ENCODE measurements at regions not wholly inside any gene's neighbourhood (a gene's known extent, or its start where the extent isn't known, plus 50 kb on each side); places are given as distances from the start of the nearest gene placed in this dataset.
"Not testable (repeated sequence)": the region's sequence is repeated elsewhere in the genome, so short reads cannot be mapped to it uniquely, and the experiment has no call there.

GRCh38 chr18:43785158-43785557, 507.9 kb upstream of the SYT4 start:
- Mint-ChIP-seq H3K27me3 (ENCODE audit: unreplicated experiment) (no peaks in the 10 kb centered on the region), H3K4me1 (ENCODE audit: low read depth, unreplicated experiment) (no peaks in the 10 kb centered on the region), H3K36me3 (ENCODE audit: unreplicated experiment) (no peaks in the 10 kb centered on the region), H3K9me3 (ENCODE audit: unreplicated experiment) (no peaks in the 10 kb centered on the region), H3K27ac (ENCODE audit: unreplicated experiment) (no peak overlapping the region), H3K4me3 (ENCODE audit: unreplicated experiment) (no peak overlapping the region)
- no peak for DNase-seq
- TF ChIP-seq, protein P1, sequence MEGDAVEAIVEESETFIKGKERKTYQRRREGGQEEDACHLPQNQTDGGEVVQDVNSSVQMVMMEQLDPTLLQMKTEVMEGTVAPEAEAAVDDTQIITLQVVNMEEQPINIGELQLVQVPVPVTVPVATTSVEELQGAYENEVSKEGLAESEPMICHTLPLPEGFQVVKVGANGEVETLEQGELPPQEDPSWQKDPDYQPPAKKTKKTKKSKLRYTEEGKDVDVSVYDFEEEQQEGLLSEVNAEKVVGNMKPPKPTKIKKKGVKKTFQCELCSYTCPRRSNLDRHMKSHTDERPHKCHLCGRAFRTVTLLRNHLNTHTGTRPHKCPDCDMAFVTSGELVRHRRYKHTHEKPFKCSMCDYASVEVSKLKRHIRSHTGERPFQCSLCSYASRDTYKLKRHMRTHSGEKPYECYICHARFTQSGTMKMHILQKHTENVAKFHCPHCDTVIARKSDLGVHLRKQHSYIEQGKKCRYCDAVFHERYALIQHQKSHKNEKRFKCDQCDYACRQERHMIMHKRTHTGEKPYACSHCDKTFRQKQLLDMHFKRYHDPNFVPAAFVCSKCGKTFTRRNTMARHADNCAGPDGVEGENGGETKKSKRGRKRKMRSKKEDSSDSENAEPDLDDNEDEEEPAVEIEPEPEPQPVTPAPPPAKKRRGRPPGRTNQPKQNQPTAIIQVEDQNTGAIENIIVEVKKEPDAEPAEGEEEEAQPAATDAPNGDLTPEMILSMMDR (IDR thresholded peaks at IDR 0.05; ENCODE audit: partially characterized antibody, unreplicated experiment) = no peak

DNA sequence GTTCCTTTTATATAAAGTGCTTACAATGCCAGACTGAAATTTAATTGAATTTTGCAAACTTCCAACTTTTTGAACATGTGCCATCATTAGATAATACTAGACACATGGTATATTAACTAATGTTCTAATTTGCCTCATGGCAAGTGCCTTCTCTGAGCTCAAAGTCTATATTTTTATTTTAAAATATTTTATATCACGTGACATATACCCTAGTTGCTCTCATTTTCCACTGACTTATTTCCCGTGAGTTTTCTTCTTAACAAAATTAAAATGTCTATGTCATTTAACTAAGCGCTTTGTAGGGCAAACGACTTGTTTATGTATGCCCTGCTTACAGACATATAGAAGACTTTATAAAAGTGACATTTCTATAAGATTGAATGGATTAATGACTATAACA, 509.6 kb upstream of the SYT4 start:
- Mint-ChIP-seq H3K36me3 (ENCODE audit: unreplicated experiment) (no peaks in the 10 kb centered on the region), H3K4me1 (ENCODE audit: low read depth, unreplicated experiment) (no peaks in the 10 kb centered on the region), H3K27ac (ENCODE audit: unreplicated experiment) (no peak overlapping the region), H3K4me3 (ENCODE audit: unreplicated experiment) (no peak overlapping the region), H3K27me3 (ENCODE audit: unreplicated experiment) (no peaks in the 10 kb centered on the region), H3K9me3 (ENCODE audit: unreplicated experiment) (no peaks in the 10 kb centered on the region)
- TF ChIP-seq, protein P1 (IDR thresholded peaks at IDR 0.05; ENCODE audit: partially characterized antibody, unreplicated experiment) = no peak
- DNase-seq = no peak

- H3K9me3 Mint-ChIP-seq (ENCODE audit: unreplicated experiment); H3K36me3 Mint-ChIP-seq (ENCODE audit: unreplicated experiment); H3K4me1 Mint-ChIP-seq (ENCODE audit: low read depth, unreplicated experiment); H3K4me3 Mint-ChIP-seq (ENCODE audit: unreplicated experiment); DNase-seq; H3K27ac Mint-ChIP-seq (ENCODE audit: unreplicated experiment); H3K27me3 Mint-ChIP-seq (ENCODE audit: unreplicated experiment): not testable (repeated sequence)
These were observed 510.4 kb upstream of the SYT4 start for GRCh38 chr18:43787721-43788120.

GRCh38 chr18:43789234-43790000, 512.1 kb upstream of the SYT4 start:
- TF ChIP-seq, protein P1 (IDR thresholded peaks at IDR 0.05; ENCODE audit: partially characterized antibody, unreplicated experiment) = no peak
- Mint-ChIP-seq H3K9me3 (ENCODE audit: unreplicated experiment) (no peaks in the 10 kb centered on the region), H3K4me1 (ENCODE audit: low read depth, unreplicated experiment) (no peaks in the 10 kb centered on the region), H3K4me3 (ENCODE audit: unreplicated experiment) (no peak overlapping the region), H3K36me3 (ENCODE audit: unreplicated experiment) (no peaks in the 10 kb centered on the region), H3K27ac (ENCODE audit: unreplicated experiment) (no peak overlapping the region), H3K27me3 (ENCODE audit: unreplicated experiment) (no peaks in the 10 kb centered on the region)
- DNase-seq = no peak

- TF ChIP-seq, protein P1 (IDR thresholded peaks at IDR 0.05; ENCODE audit: partially characterized antibody, unreplicated experiment) = no peak
- H3K36me3 Mint-ChIP-seq (ENCODE audit: unreplicated experiment) = no peaks in the 10 kb centered on the region
These were observed 516.6 kb upstream of the SYT4 start for GRCh38 chr18:43793910-43794309.

More at GRCh38 chr18:43793910-43794309, 516.6 kb upstream of the SYT4 start:
- Mint-ChIP-seq H3K27me3 (ENCODE audit: unreplicated experiment) (no peaks in the 10 kb centered on the region), H3K27ac (ENCODE audit: unreplicated experiment) (no peak overlapping the region), H3K4me3 (ENCODE audit: unreplicated experiment) (no peak overlapping the region), H3K4me1 (ENCODE audit: low read depth, unreplicated experiment) (no peaks in the 10 kb centered on the region), H3K9me3 (ENCODE audit: unreplicated experiment) (no peaks in the 10 kb centered on the region)
- no peak for DNase-seq

Measured in glutamatergic neuron (in vitro differentiated cells).